Adrenal gland (tissue), 9 donors: ENCODE measurements at regions not wholly inside any gene's neighbourhood (a gene's known extent, or its start where the extent isn't known, plus 50 kb on each side); places are given as distances from the start of the nearest gene placed in this dataset.

ENCODE experiments used
- DNase-seq, 7 donors: peaks; one replicate each; pipeline ENCODE4 v3.0.0-alpha.2; 2019 to 2020
- H3K27ac ChIP-seq, 5 donors: fragments of 200-600 bp; sonication (generic) in 4 of 5; 1 replicate in 3 of 5; 2 replicates in 2 of 5; pipeline versions ENCODE4 v1.5.1 to v1.8.0; 2016 to 2020; ENCODE audit warnings: mild to moderate bottlenecking in 1 of 5
- H3K27me3 ChIP-seq: fragments of 200-600 bp; 2 replicates; pipeline ENCODE4 v1.8.0; 2021
- H3K36me3 ChIP-seq, 2 donors: fragments of 200-600 bp; replicated peaks in 1 of 2; 1 replicate in 1 of 2; 2 replicates in 1 of 2; pipeline versions ENCODE4 v1.5.1 to v1.8.0; 2018 to 2022
- H3K4me1 ChIP-seq, 2 donors: fragments of 200-600 bp; replicated peaks in 1 of 2; 1 replicate in 1 of 2; 2 replicates in 1 of 2; pipeline versions ENCODE4 v1.5.1 to v1.8.0; 2018 to 2021
- H3K4me3 ChIP-seq, 4 donors: fragments of 200-600 bp; sonication (generic) in 3 of 4; one replicate each; pipeline ENCODE4 v1.5.1; 2016 to 2018
- H3K9me3 ChIP-seq, 3 donors: fragments of 200-600 bp; sonication (generic) in 1 of 3; replicated peaks in 1 of 3; 1 replicate in 2 of 3; 2 replicates in 1 of 3; pipeline versions ENCODE4 v1.5.1 to v1.8.0; 2016 to 2021
- CTCF ChIP-seq, 6 experiments: fragments of 450-650 bp in 4 of 6; fragments of 200-600 bp in 2 of 6; sonication (generic) in 1 of 6; IDR thresholded peaks; 1 replicate in 5 of 6; 2 replicates in 1 of 6; pipeline versions ENCODE4 v1.5.1 to v1.8.0; 2016 to 2021; ENCODE audit warnings: antibody characterized with exemption in 6 of 6, mild to moderate bottlenecking in 2 of 6, moderate library complexity in 1 of 6
- POLR2A ChIP-seq, 2 donors: fragments of 450-650 bp; IDR thresholded peaks; one replicate each; pipeline ENCODE4 v1.6.1; 2017; ENCODE audit warnings: antibody characterized with exemption in 2 of 2, mild to moderate bottlenecking in 2 of 2, moderate library complexity in 1 of 2
- WGBS, 4 donors: extraction: QIAGEN DNeasy Blood & Tissue Kit in 2 of 4; methylation state at CpG; one replicate each; pipeline versions ENCODE4 v1.1.5 to v1.1.7; 2013 to 2017; 5-methylcytosine and 5-hydroxymethylcytosine counted together
- intact Hi-C, 2 donors: fragments of 100-400 bp; cut with DNase I; formaldehyde crosslinking; loops; one replicate each; pipeline versions ENCODE4 v1.14.1 to v1.15.0; 2022 to 2023
- donor health status: healthy with polysubstance abuse.
- donor health status: Bipolar disorder and iron deficiency.
- donor health status: DM: yes; HTN: yes; CAD: no.
- donor health status: DM: no; HTN: no; CAD: no.
- donor health status: DM: no; HTN: no; CAD: no.

DNA sequence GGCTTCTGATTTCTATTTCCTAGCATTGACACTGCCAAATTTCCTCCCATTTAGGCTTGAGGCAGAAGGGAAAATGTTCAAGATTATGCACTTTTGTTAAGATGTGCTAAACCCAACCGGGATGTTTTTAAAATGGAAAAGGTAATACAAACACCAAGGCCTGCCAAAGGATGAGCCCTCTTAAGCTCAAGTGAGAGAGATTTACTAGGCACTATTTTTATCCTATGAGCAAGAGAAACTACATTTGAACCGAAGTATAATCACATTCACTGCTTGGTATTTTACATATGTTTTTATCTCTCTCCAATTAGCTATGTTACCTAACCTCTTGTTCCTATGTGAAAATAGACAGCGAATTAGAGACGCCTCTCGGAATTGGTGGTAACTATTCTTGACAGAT is 295.8 kb downstream of the GABRB3 start:
- Histone ChIP-seq H3K36me3 (no peaks in the 10 kb centered on the region), H3K27ac (no peak overlapping the region), H3K27me3 (no peaks in the 10 kb centered on the region), H3K4me3 (no peak overlapping the region), H3K4me1 (no peaks in the 10 kb centered on the region), H3K9me3 (no peaks in the 10 kb centered on the region)
- DNase-seq = no peak
- 81 to 87% (median 86%) methylated on average over 5 of the region's 5 CpGs for WGBS, 4 donors
- intact Hi-C loops = no loop called here
- TF ChIP-seq POLR2A (IDR thresholded peaks at IDR 0.05) = no peak

DNA sequence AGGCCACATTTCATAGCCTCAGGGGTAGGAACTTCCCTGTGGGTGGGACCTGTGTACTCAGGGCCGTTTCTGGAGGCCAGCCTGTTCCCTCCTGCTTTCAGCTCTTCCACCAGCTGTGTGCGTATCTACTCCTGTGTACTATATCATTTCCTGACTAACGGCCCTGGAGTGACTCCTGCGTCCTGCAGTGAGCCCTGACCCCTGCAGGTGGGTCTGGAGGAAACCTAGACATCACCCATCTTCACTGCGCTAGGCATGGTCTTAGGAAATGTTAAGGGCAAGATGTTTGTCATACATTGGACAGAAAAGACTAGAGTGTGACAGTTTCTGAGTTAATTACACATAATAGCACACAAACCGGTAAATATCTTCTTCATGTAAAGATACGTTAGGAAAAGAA is 297.3 kb downstream of the GABRB3 start:
- intact Hi-C loops = no loop called here
- peaks cover 0 to 6% of the 10 kb centered on the region in 2 donors for H3K4me1 ChIP-seq
- no peak for DNase-seq
- H3K27me3 ChIP-seq = no peaks in the 10 kb centered on the region
- no peak overlapping the region for H3K4me3 ChIP-seq
- WGBS, 4 donors = 67 to 79% (median 76%) methylated on average over 7 of the region's 7 CpGs
- no peak overlapping the region for H3K27ac ChIP-seq
- no peaks in the 10 kb centered on the region for H3K36me3 ChIP-seq
- TF ChIP-seq CTCF (IDR thresholded peaks at IDR 0.05) = no peak
- no peak for TF ChIP-seq POLR2A (IDR thresholded peaks at IDR 0.05)
- H3K9me3 ChIP-seq = no peaks in the 10 kb centered on the region

GRCh38 chr15:26472661-26473060 is 300.2 kb downstream of the GABRB3 start:
- TF ChIP-seq CTCF (IDR thresholded peaks at IDR 0.05) = no peak
- no peak for TF ChIP-seq POLR2A (IDR thresholded peaks at IDR 0.05)
- Histone ChIP-seq H3K4me3 (no peak overlapping the region), H3K27me3 (no peaks in the 10 kb centered on the region), H3K9me3 (no peaks in the 10 kb centered on the region), H3K27ac (no peak overlapping the region), H3K4me1 (peaks cover 0 to 6% of the 10 kb centered on the region in 2 donors), H3K36me3 (no peaks in the 10 kb centered on the region)
- no peak for DNase-seq
- intact Hi-C loops = no loop called here
- 61 to 63% (median 62%) methylated on average over 5 of the region's 5 CpGs for WGBS, 4 donors

- intact Hi-C loops = loop anchor here in 1 of 2 donors (10.0 kb wide), 1 partner anchor 47 kb away; no protein-coding TSS in a partner anchor
- no peak for DNase-seq
- Histone ChIP-seq H3K27ac (no peak overlapping the region), H3K27me3 (no peaks in the 10 kb centered on the region), H3K4me3 (no peak overlapping the region), H3K36me3 (no peaks in the 10 kb centered on the region), H3K9me3 (no peaks in the 10 kb centered on the region), H3K4me1 (no peaks in the 10 kb centered on the region)
- no peak for TF ChIP-seq POLR2A (IDR thresholded peaks at IDR 0.05)
- no peak for TF ChIP-seq CTCF (IDR thresholded peaks at IDR 0.05)
- 79 to 90% (median 89%) methylated on average over 7 to 13 of the region's 13 CpGs for WGBS, 4 donors
Observed at GRCh38 chr15:26461847-26462608, 310.8 kb downstream of the GABRB3 start.

- TF ChIP-seq CTCF (IDR thresholded peaks at IDR 0.05) (no peak), POLR2A (IDR thresholded peaks at IDR 0.05) (no peak)
- no peaks in the 10 kb centered on the region for H3K4me1 ChIP-seq
- WGBS, 4 donors = 36 to 57% (median 42%) methylated on average over 2 of the region's 2 CpGs
- H3K9me3 ChIP-seq = no peaks in the 10 kb centered on the region
- H3K36me3 ChIP-seq = no peaks in the 10 kb centered on the region
- no peak overlapping the region for H3K27ac ChIP-seq
- intact Hi-C loops = loop anchor here in 1 of 2 donors (10.0 kb wide), 1 partner anchor 45 kb away; no protein-coding TSS in a partner anchor
- no peak overlapping the region for H3K4me3 ChIP-seq
- DNase-seq = no peak
- H3K27me3 ChIP-seq = no peaks in the 10 kb centered on the region
Observed at GRCh38 chr15:26460165-26460564, 312.7 kb downstream of the GABRB3 start.
